WTC11 (cell line): ENCODE measurements at regions not wholly inside any gene's neighbourhood (a gene's known extent, or its start where the extent isn't known, plus 50 kb on each side); places are given as distances from the start of the nearest gene placed in this dataset.

Experiments used
- ATAC-seq: fragments of 200-7000 bp; cut with Tn5 transposase; 2 replicates; pipeline ENCODE4 v1.10.0; 2021; ENCODE audit warnings: mild to moderate bottlenecking, moderate library complexity
- CTCF ChIA-PET: fragments of 300-600 bp; sonication (Branson Sonifier 250); formaldehyde crosslinking; loops from one replicate; lab custom pipeline; 2021; ENCODE audit warnings: antibody characterized with exemption; lab: Charles Lee
- POLR2A ChIA-PET: fragments of 350-600 bp; sonication (Branson Sonifier 250); formaldehyde crosslinking; loops from one replicate; lab custom pipeline; 2021; ENCODE audit warnings: antibody characterized with exemption; lab: Charles Lee
- DNase-seq: peaks from one replicate; pipeline ENCODE4 v3.0.0; 2021; ENCODE audit warnings: low spot score
- H3K27ac Mint-ChIP-seq: 2 replicates; pipeline ENCODE4 v1.8.0; 2021; ENCODE audit warnings: mixed read lengths
- H3K27me3 Mint-ChIP-seq: 2 replicates; pipeline ENCODE4 v1.8.0; 2021; ENCODE audit warnings: low read depth, mild to moderate bottlenecking, moderate library complexity, mixed read lengths
- H3K36me3 Mint-ChIP-seq: 2 replicates; pipeline ENCODE4 v1.8.0; 2021; ENCODE audit warnings: mixed read lengths
- H3K4me1 Mint-ChIP-seq: 2 replicates; pipeline ENCODE4 v1.8.0; 2022; ENCODE audit warnings: mixed read lengths
- H3K4me3 Mint-ChIP-seq: 2 replicates; pipeline ENCODE4 v1.8.0; 2021; ENCODE audit warnings: mild to moderate bottlenecking, moderate library complexity, mixed read lengths
- H3K9me3 Mint-ChIP-seq: 2 replicates; pipeline ENCODE4 v1.8.0; 2021; ENCODE audit warnings: mixed read lengths
- ATF1 ChIP-seq: sonication (generic); formaldehyde crosslinking; IDR thresholded peaks from 2 replicates; pipeline ENCODE4 v1.8.1; 2023; ENCODE audit warnings: mild to moderate bottlenecking, moderate library complexity, missing genetic modification reagents
- FOXJ3 ChIP-seq: sonication (generic); formaldehyde crosslinking; IDR thresholded peaks from 2 replicates; pipeline ENCODE4 v1.9.0; 2021; ENCODE audit warnings: missing genetic modification reagents, mild to moderate bottlenecking, borderline replicate concordance
- FOXP1 ChIP-seq: sonication (generic); formaldehyde crosslinking; IDR thresholded peaks from 2 replicates; pipeline ENCODE4 v1.8.0; 2022; ENCODE audit warnings: missing genetic modification reagents, mild to moderate bottlenecking, moderate library complexity, borderline replicate concordance
- IRF2 ChIP-seq: sonication (generic); formaldehyde crosslinking; IDR thresholded peaks from 2 replicates; pipeline ENCODE4 v1.8.0; 2022; ENCODE audit warnings: low read depth, missing genetic modification reagents, borderline replicate concordance
- MXD4 ChIP-seq: fragments of 250-450 bp; sonication (Bioruptor Pico); IDR thresholded peaks from 2 replicates; pipeline ENCODE4 v1.8.0; 2021; ENCODE audit warnings: mild to moderate bottlenecking, moderate library complexity, borderline replicate concordance
- MYBL2 ChIP-seq: sonication (generic); formaldehyde crosslinking; IDR thresholded peaks from 2 replicates; pipeline ENCODE4 v1.8.1; 2023; ENCODE audit warnings: mild to moderate bottlenecking, moderate library complexity, missing genetic modification reagents
- NFYB ChIP-seq: sonication (generic); formaldehyde crosslinking; conservative IDR thresholded peaks from 2 replicates; pipeline ENCODE4 v1.8.0; 2022; ENCODE audit warnings: low read depth, missing genetic modification reagents
- NR1H2 ChIP-seq: sonication (generic); formaldehyde crosslinking; IDR thresholded peaks from 2 replicates; pipeline ENCODE4 v1.9.0; 2021; ENCODE audit warnings: mild to moderate bottlenecking, moderate library complexity, missing genetic modification reagents
- OVOL2 ChIP-seq: fragments of 250-450 bp; sonication (Bioruptor Pico); IDR thresholded peaks from 2 replicates; pipeline ENCODE4 v1.9.0; 2021; ENCODE audit warnings: mild to moderate bottlenecking, borderline replicate concordance
- ZNF263 ChIP-seq: sonication (generic); formaldehyde crosslinking; IDR thresholded peaks from 2 replicates; pipeline ENCODE4 v1.8.1; 2022; ENCODE audit warnings: low read depth, mild to moderate bottlenecking, moderate library complexity, missing genetic modification reagents
- ZNF317 ChIP-seq: sonication (generic); formaldehyde crosslinking; IDR thresholded peaks from 2 replicates; pipeline ENCODE4 v1.8.1; 2023; ENCODE audit warnings: low read depth, mild to moderate bottlenecking, moderate library complexity, missing genetic modification reagents, borderline replicate concordance
- TF ChIP-seq, protein P1 (sequence below): sonication (generic); formaldehyde crosslinking; IDR thresholded peaks from 2 replicates; pipeline ENCODE4 v1.8.0; 2023; ENCODE audit warnings: missing genetic modification reagents
- TF ChIP-seq, protein P2 (sequence below): sonication (generic); formaldehyde crosslinking; IDR thresholded peaks from 2 replicates; pipeline ENCODE4 v1.8.1; 2023; ENCODE audit warnings: mild to moderate bottlenecking, missing genetic modification reagents
- TF ChIP-seq, protein P3 (sequence below): fragments of 250-450 bp; sonication (Bioruptor Pico); IDR thresholded peaks from 2 replicates; pipeline ENCODE4 v1.8.0; 2021; ENCODE audit warnings: mild to moderate bottlenecking
- TF ChIP-seq, protein P4 (sequence below): sonication (generic); formaldehyde crosslinking; IDR thresholded peaks from 2 replicates; pipeline ENCODE4 v1.8.1; 2022; ENCODE audit warnings: low read depth, missing genetic modification reagents, borderline replicate concordance
- TF ChIP-seq, protein P5 (sequence below): fragments of 250-450 bp; sonication (Bioruptor Pico); IDR thresholded peaks from 2 replicates; pipeline ENCODE4 v1.9.0; 2021; ENCODE audit warnings: mild to moderate bottlenecking

DNA sequence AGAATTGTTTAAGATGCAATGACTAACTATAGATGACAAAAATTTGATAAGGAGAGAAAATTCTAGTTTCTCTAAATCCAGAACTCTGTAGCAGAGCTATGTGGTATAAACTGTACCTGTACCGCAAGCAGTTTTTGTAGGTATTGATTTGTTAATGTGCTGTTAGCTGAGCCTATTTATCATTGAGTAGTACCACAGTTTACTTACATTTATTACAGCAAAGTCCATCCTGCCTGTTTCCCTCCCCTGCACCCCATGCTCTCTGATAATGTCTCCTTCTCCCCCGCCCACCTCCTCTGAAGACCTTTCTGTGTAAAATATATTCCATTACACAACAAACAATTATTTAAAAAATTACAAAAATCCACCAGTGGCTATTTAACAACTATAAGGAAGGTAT lies 170.6 kb downstream of the RNF152 start:
- H3K9me3 Mint-ChIP-seq = peaks cover 34% of the 10 kb centered on the region
- no peak for ATAC-seq
- TF ChIP-seq OVOL2 (CRISPR knock-in tag) = no peak
- no peak for TF ChIP-seq NFYB
- TF ChIP-seq, protein P1, sequence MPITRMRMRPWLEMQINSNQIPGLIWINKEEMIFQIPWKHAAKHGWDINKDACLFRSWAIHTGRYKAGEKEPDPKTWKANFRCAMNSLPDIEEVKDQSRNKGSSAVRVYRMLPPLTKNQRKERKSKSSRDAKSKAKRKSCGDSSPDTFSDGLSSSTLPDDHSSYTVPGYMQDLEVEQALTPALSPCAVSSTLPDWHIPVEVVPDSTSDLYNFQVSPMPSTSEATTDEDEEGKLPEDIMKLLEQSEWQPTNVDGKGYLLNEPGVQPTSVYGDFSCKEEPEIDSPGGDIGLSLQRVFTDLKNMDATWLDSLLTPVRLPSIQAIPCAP = no peak
- TF ChIP-seq MXD4 (CRISPR knock-in tag) = no peak
- no peak for TF ChIP-seq FOXJ3 (CRISPR knock-in tag)
- no peak for TF ChIP-seq IRF2 (CRISPR knock-in tag)
- TF ChIP-seq, protein P2, sequence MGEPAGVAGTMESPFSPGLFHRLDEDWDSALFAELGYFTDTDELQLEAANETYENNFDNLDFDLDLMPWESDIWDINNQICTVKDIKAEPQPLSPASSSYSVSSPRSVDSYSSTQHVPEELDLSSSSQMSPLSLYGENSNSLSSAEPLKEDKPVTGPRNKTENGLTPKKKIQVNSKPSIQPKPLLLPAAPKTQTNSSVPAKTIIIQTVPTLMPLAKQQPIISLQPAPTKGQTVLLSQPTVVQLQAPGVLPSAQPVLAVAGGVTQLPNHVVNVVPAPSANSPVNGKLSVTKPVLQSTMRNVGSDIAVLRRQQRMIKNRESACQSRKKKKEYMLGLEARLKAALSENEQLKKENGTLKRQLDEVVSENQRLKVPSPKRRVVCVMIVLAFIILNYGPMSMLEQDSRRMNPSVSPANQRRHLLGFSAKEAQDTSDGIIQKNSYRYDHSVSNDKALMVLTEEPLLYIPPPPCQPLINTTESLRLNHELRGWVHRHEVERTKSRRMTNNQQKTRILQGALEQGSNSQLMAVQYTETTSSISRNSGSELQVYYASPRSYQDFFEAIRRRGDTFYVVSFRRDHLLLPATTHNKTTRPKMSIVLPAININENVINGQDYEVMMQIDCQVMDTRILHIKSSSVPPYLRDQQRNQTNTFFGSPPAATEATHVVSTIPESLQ (CRISPR knock-in tag) = no peak
- TF ChIP-seq ZNF263 (CRISPR knock-in tag) = no peak
- TF ChIP-seq, protein P3, sequence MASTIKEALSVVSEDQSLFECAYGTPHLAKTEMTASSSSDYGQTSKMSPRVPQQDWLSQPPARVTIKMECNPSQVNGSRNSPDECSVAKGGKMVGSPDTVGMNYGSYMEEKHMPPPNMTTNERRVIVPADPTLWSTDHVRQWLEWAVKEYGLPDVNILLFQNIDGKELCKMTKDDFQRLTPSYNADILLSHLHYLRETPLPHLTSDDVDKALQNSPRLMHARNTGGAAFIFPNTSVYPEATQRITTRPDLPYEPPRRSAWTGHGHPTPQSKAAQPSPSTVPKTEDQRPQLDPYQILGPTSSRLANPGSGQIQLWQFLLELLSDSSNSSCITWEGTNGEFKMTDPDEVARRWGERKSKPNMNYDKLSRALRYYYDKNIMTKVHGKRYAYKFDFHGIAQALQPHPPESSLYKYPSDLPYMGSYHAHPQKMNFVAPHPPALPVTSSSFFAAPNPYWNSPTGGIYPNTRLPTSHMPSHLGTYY (CRISPR knock-in tag) = no peak
- TF ChIP-seq, protein P4, sequence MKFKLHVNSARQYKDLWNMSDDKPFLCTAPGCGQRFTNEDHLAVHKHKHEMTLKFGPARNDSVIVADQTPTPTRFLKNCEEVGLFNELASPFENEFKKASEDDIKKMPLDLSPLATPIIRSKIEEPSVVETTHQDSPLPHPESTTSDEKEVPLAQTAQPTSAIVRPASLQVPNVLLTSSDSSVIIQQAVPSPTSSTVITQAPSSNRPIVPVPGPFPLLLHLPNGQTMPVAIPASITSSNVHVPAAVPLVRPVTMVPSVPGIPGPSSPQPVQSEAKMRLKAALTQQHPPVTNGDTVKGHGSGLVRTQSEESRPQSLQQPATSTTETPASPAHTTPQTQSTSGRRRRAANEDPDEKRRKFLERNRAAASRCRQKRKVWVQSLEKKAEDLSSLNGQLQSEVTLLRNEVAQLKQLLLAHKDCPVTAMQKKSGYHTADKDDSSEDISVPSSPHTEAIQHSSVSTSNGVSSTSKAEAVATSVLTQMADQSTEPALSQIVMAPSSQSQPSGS (CRISPR knock-in tag) = no peak
- TF ChIP-seq, protein P5, sequence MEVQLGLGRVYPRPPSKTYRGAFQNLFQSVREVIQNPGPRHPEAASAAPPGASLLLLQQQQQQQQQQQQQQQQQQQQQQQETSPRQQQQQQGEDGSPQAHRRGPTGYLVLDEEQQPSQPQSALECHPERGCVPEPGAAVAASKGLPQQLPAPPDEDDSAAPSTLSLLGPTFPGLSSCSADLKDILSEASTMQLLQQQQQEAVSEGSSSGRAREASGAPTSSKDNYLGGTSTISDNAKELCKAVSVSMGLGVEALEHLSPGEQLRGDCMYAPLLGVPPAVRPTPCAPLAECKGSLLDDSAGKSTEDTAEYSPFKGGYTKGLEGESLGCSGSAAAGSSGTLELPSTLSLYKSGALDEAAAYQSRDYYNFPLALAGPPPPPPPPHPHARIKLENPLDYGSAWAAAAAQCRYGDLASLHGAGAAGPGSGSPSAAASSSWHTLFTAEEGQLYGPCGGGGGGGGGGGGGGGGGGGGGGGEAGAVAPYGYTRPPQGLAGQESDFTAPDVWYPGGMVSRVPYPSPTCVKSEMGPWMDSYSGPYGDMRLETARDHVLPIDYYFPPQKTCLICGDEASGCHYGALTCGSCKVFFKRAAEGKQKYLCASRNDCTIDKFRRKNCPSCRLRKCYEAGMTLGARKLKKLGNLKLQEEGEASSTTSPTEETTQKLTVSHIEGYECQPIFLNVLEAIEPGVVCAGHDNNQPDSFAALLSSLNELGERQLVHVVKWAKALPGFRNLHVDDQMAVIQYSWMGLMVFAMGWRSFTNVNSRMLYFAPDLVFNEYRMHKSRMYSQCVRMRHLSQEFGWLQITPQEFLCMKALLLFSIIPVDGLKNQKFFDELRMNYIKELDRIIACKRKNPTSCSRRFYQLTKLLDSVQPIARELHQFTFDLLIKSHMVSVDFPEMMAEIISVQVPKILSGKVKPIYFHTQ (CRISPR knock-in tag) = no peak
- no peak for DNase-seq
- ChIA-PET CTCF (no interaction called here), POLR2A (no interaction called here)
- H3K27me3 Mint-ChIP-seq = no peaks in the 10 kb centered on the region
- peaks cover 18% of the 10 kb centered on the region for H3K4me1 Mint-ChIP-seq
- H3K4me3 Mint-ChIP-seq = no peak overlapping the region
- no peak overlapping the region for H3K27ac Mint-ChIP-seq
- H3K36me3 Mint-ChIP-seq = peaks cover 13% of the 10 kb centered on the region

DNA sequence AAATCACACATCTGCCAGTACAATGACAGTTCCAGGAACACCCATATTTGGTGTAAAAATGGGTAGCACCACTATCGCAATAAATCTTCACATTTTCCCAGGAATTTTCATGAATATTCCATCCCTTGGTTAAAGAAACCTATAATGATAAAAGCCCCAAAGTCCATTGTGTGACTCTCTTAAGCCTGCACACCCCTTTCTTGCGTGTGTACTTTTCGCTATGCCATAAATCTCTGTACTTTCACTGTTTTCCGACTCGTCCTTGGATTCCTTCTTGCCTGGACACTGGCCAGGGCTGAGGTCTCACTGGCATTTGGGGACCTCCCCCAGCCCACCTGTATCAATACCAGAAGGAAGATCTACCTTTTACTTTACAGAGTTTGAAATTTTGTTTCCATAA lies 172.3 kb downstream of the RNF152 start:
- H3K27me3 Mint-ChIP-seq = no peaks in the 10 kb centered on the region
- ChIA-PET CTCF (no interaction called here), POLR2A (no interaction called here)
- H3K4me3 Mint-ChIP-seq = no peak overlapping the region
- TF ChIP-seq FOXP1 (CRISPR knock-in tag) (no peak), NR1H2 (CRISPR knock-in tag) (no peak), ATF1 (no peak), ZNF317 (CRISPR knock-in tag) (no peak), MYBL2 (CRISPR knock-in tag) (no peak)
- H3K4me1 Mint-ChIP-seq = peaks cover 18% of the 10 kb centered on the region
- no peak overlapping the region for H3K27ac Mint-ChIP-seq
- H3K36me3 Mint-ChIP-seq = no peaks in the 10 kb centered on the region; the same call in 1 of the 2 replicates
- H3K9me3 Mint-ChIP-seq = peaks cover 17% of the 10 kb centered on the region
- ATAC-seq = no peak
- DNase-seq = no peak
